A549 (cell line): ENCODE measurements at regions not wholly inside any gene's neighbourhood (a gene's known extent, or its start where the extent isn't known, plus 50 kb on each side); places are given as distances from the start of the nearest gene placed in this dataset.

ENCODE experiments used
- ATAC-seq, 2 experiments: fragments of 200-7000 bp in 1 of 2; fragments of >200 bp in 1 of 2; cut with Nextera tagmentation in 1 of 2; cut with Tn5 transposase in 1 of 2; 3 replicates each; pipeline versions ENCODE4 v1.8.0 to v1.9.1; 2018 to 2020; ENCODE audit warnings: mild to moderate bottlenecking in 1 of 2, moderate library complexity in 1 of 2
- CTCF ChIA-PET: fragments of 300-600 bp; sonication (Branson Sonifier 250); formaldehyde crosslinking; extraction: SDS; loops from one replicate; lab custom pipeline; 2021; ENCODE audit warnings: antibody characterized with exemption, inconsistent platforms; lab: Yijun Ruan, JAX
- POLR2A ChIA-PET: fragments of 350-600 bp; formaldehyde crosslinking; extraction: SDS; loops from one replicate; lab custom pipeline; 2021; ENCODE audit warnings: antibody characterized with exemption, inconsistent platforms; lab: Yijun Ruan, JAX
- DNase-seq, 2 experiments: peaks; one replicate each; pipeline versions ENCODE4 v3.0.0 to v3.0.0-alpha.2; 2011 to 2016; ENCODE audit warnings: low read depth in 1 of 2, low spot score in 1 of 2
- FAIRE-seq: peaks from 2 replicates; lab custom pipeline; 2011; peaks lifted over from hg19 to GRCh38; lab: Jason Lieb, UNC
- H3K27ac ChIP-seq, 2 experiments: fragments of >200 bp; sonication (Bioruptor Twin); formaldehyde crosslinking; 3 replicates each; pipeline ENCODE4 v1.5.1; 2016 to 2017
- H3K4me1 ChIP-seq: fragments of >200 bp; sonication (Bioruptor Twin); formaldehyde crosslinking; 3 replicates; pipeline ENCODE4 v1.6.1; 2016
- H3K4me2 ChIP-seq: fragments of >200 bp; sonication (Bioruptor Twin); formaldehyde crosslinking; 3 replicates; pipeline ENCODE4 v1.6.1; 2016
- H3K4me3 ChIP-seq: fragments of >200 bp; sonication (Bioruptor Twin); formaldehyde crosslinking; 3 replicates; pipeline ENCODE4 v1.5.1; 2016
- H3K9me3 ChIP-seq: fragments of >200 bp; sonication (Bioruptor Twin); formaldehyde crosslinking; 3 replicates; pipeline ENCODE4 v1.6.1; 2016
- BHLHE40 ChIP-seq: IDR thresholded peaks from 2 replicates; pipeline ENCODE4 v1.6.1; 2012; ENCODE audit warnings: low read depth, low read length, inconsistent platforms
- CBX2 ChIP-seq: fragments of 200-600 bp; sonication (generic); IDR thresholded peaks from 2 replicates; pipeline ENCODE4 v1.6.1; 2016; ENCODE audit warnings: low read depth, mild to moderate bottlenecking, borderline replicate concordance
- EHF ChIP-seq: fragments of 250-450 bp; sonication (Bioruptor Pico); IDR thresholded peaks from 2 replicates; pipeline ENCODE4 v1.5.0; 2020; ENCODE audit warnings: mild to moderate bottlenecking
- EHMT2 ChIP-seq: fragments of 200-600 bp; sonication (generic); IDR thresholded peaks from 2 replicates; pipeline ENCODE4 v1.6.1; 2016; ENCODE audit warnings: antibody characterized with exemption, low read depth, mild to moderate bottlenecking, moderate library complexity
- ESRRA ChIP-seq: fragments of 150-350 bp; IDR thresholded peaks from 2 replicates; pipeline ENCODE4 v1.6.1; 2014; ENCODE audit warnings: mild to moderate bottlenecking, low read length, borderline replicate concordance
- FOXS1 ChIP-seq: fragments of 250-450 bp; sonication (Bioruptor Pico); IDR thresholded peaks from 2 replicates; pipeline ENCODE4 v1.5.0; 2020; ENCODE audit warnings: mild to moderate bottlenecking, moderate library complexity
- HOXB13 ChIP-seq: fragments of 250-450 bp; sonication (Bioruptor Pico); IDR thresholded peaks from 2 replicates; pipeline ENCODE4 v1.5.0; 2020; ENCODE audit warnings: low read depth, mild to moderate bottlenecking, moderate library complexity
- JUNB ChIP-seq: fragments of >200 bp; sonication (Bioruptor Twin); formaldehyde crosslinking; IDR thresholded peaks from 2 replicates; pipeline ENCODE4 v1.6.1; 2016
- KDM5A ChIP-seq: fragments of 200-600 bp; sonication (generic); IDR thresholded peaks from 2 replicates; pipeline ENCODE4 v1.6.1; 2016; ENCODE audit warnings: antibody characterized with exemption, mild to moderate bottlenecking
- MAFK ChIP-seq: fragments of 450-650 bp; IDR thresholded peaks from 2 replicates; pipeline ENCODE4 v1.6.1; 2014; ENCODE audit not compliant: partially characterized antibody
- MYC ChIP-seq: IDR thresholded peaks from 2 replicates; pipeline ENCODE4 v1.6.1; 2012; ENCODE audit warnings: mild to moderate bottlenecking, inconsistent platforms, low read length, improper control_type of control experiment, borderline replicate concordance
- NFE2L2 ChIP-seq: fragments of 150-350 bp; conservative IDR thresholded peaks from 2 replicates; pipeline ENCODE4 v1.6.1; 2014; ENCODE audit warnings: low read length
- NR3C1 ChIP-seq: fragments of >200 bp; sonication (Bioruptor Twin); formaldehyde crosslinking; IDR thresholded peaks from 3 replicates; pipeline ENCODE4 v1.6.1; 2017
- PHF8 ChIP-seq: fragments of 200-600 bp; sonication (generic); IDR thresholded peaks from 2 replicates; pipeline ENCODE4 v1.6.1; 2016; ENCODE audit warnings: low read depth, mild to moderate bottlenecking, antibody characterized with exemption, moderate library complexity, borderline replicate concordance
- RARB ChIP-seq: fragments of 250-450 bp; sonication (Bioruptor Pico); IDR thresholded peaks from 2 replicates; pipeline ENCODE4 v1.8.0; 2021; ENCODE audit warnings: mild to moderate bottlenecking, moderate library complexity
- RFX5 ChIP-seq: fragments of 450-650 bp; IDR thresholded peaks from 2 replicates; pipeline ENCODE4 v1.7.1; 2014; ENCODE audit warnings: antibody characterized with exemption, mild to moderate bottlenecking, moderate library complexity
- RNF2 ChIP-seq: fragments of 200-600 bp; sonication (generic); IDR thresholded peaks from 2 replicates; pipeline ENCODE4 v1.6.1; 2016; ENCODE audit warnings: low read depth, mild to moderate bottlenecking, antibody characterized with exemption, moderate library complexity, borderline replicate concordance
- SMC3 ChIP-seq: fragments of >200 bp; sonication (Bioruptor Twin); formaldehyde crosslinking; IDR thresholded peaks from 3 replicates; pipeline ENCODE4 v1.6.1; 2018; ENCODE audit warnings: inconsistent platforms
- TP53 ChIP-seq: fragments of 250-450 bp; sonication (Bioruptor Pico); IDR thresholded peaks from 2 replicates; pipeline ENCODE4 v1.5.0; 2021; ENCODE audit warnings: mild to moderate bottlenecking, moderate library complexity
- ZC3H11A ChIP-seq: fragments of 450-650 bp; IDR thresholded peaks from 2 replicates; pipeline ENCODE4 v1.6.1; 2014; ENCODE audit warnings: antibody characterized with exemption, mild to moderate bottlenecking
- ZSCAN20 ChIP-seq: fragments of 250-450 bp; sonication (Bioruptor Pico); IDR thresholded peaks from 2 replicates; pipeline ENCODE4 v1.8.0; 2022; ENCODE audit warnings: mild to moderate bottlenecking, moderate library complexity
- WGBS: methylation state at CpG from one replicate; pipeline ENCODE4 v1.1.6; 2017; ENCODE audit errors: missing lambda C conversion rate; 5-methylcytosine and 5-hydroxymethylcytosine counted together
- TF ChIP-seq, protein P1 (sequence below): IDR thresholded peaks from 2 replicates; pipeline ENCODE4 v1.6.1; 2012
- TF ChIP-seq, protein P2 (sequence below): fragments of >200 bp; sonication (Bioruptor Twin); formaldehyde crosslinking; IDR thresholded peaks from 3 replicates; pipeline ENCODE4 v1.5.1; 2016
- TF ChIP-seq, protein P3 (sequence below): fragments of 250-450 bp; sonication (Bioruptor Pico); IDR thresholded peaks from 2 replicates; pipeline ENCODE4 v1.5.0; 2020; ENCODE audit warnings: low read depth, mild to moderate bottlenecking, moderate library complexity
- TF ChIP-seq, protein P4 (sequence below): IDR thresholded peaks from 2 replicates; pipeline ENCODE4 v1.6.1; 2012; ENCODE audit warnings: low read depth, borderline replicate concordance
- TF ChIP-seq, protein P5 (sequence below): fragments of 450-650 bp; IDR thresholded peaks from 2 replicates; pipeline ENCODE4 v1.6.1; 2014; ENCODE audit warnings: antibody characterized with exemption
- TF ChIP-seq, protein P6 (sequence below): fragments of >200 bp; sonication (Bioruptor Twin); formaldehyde crosslinking; IDR thresholded peaks from 2 replicates; pipeline ENCODE4 v1.6.1; 2016

DNA sequence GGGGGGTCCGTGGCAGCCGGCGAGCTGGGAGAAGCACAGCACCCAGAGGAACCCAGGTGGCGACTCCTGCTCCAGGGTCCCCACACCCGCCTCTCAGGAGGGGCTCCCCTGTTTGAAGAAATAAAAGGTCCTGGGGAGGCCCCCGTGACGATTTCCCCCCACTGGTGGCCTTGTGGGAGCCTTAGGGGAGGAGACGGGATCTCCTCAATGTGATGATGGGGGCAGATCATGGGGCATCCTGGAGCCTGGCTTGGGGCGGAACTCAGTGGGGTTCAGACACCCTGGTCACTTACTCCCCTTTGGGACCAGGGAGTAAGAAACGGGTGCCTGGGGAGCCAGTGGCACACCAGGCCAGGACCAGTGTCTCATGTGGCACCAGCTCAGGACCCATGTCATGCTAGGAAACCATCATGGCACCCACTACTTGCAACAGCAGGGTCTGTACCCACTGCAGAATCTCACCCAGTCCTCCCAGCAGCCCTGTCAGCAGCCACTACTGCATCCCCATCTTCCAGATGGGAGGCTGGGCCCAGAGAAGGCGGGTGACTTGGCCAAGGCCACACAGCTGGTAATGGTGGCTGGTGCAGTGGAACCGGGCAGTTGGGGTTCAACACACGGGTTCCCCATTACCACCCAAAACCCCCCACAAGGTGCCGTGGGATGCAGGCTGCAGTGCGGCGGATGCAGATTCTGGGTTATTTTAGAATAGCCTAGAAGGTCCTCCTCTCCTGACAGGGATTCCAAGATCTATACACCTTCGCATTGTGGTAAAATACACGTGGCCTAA is 130.7 kb downstream of the CTTN start:
- CTCF ChIA-PET = interaction anchor here (1.3 kb wide), 1 partner anchor 20 kb away, joined by 4 read pairs; no protein-coding TSS in a partner anchor
- FAIRE-seq = no peak
- Histone ChIP-seq H3K9me3 (no peaks in the 10 kb centered on the region), H3K27ac (no peak overlapping the region), H3K4me2 (no peak overlapping the region), H3K4me3 (no peak overlapping the region), H3K4me1 (no peaks in the 10 kb centered on the region)
- DNase-seq = no peak
- TF ChIP-seq TP53 (CRISPR knock-in tag) = no peak
- no peak for TF ChIP-seq MAFK
- no peak for TF ChIP-seq RNF2
- TF ChIP-seq FOXS1 (CRISPR knock-in tag) = no peak
- TF ChIP-seq PHF8 = no peak
- TF ChIP-seq BHLHE40 = no peak
- TF ChIP-seq NFE2L2 = no peak
- no peak for TF ChIP-seq NR3C1
- TF ChIP-seq ZC3H11A = no peak
- TF ChIP-seq, protein P1, sequence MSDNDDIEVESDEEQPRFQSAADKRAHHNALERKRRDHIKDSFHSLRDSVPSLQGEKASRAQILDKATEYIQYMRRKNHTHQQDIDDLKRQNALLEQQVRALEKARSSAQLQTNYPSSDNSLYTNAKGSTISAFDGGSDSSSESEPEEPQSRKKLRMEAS = no peak
- no peak for TF ChIP-seq KDM5A
- TF ChIP-seq, protein P2, sequence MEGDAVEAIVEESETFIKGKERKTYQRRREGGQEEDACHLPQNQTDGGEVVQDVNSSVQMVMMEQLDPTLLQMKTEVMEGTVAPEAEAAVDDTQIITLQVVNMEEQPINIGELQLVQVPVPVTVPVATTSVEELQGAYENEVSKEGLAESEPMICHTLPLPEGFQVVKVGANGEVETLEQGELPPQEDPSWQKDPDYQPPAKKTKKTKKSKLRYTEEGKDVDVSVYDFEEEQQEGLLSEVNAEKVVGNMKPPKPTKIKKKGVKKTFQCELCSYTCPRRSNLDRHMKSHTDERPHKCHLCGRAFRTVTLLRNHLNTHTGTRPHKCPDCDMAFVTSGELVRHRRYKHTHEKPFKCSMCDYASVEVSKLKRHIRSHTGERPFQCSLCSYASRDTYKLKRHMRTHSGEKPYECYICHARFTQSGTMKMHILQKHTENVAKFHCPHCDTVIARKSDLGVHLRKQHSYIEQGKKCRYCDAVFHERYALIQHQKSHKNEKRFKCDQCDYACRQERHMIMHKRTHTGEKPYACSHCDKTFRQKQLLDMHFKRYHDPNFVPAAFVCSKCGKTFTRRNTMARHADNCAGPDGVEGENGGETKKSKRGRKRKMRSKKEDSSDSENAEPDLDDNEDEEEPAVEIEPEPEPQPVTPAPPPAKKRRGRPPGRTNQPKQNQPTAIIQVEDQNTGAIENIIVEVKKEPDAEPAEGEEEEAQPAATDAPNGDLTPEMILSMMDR = no peak
- TF ChIP-seq EHF (CRISPR knock-in tag) = no peak
- TF ChIP-seq MYC = no peak
- 87% methylated on average over 14 of the region's 18 CpGs for WGBS
- ATAC-seq = no peak
- POLR2A ChIA-PET = no interaction called here

DNA sequence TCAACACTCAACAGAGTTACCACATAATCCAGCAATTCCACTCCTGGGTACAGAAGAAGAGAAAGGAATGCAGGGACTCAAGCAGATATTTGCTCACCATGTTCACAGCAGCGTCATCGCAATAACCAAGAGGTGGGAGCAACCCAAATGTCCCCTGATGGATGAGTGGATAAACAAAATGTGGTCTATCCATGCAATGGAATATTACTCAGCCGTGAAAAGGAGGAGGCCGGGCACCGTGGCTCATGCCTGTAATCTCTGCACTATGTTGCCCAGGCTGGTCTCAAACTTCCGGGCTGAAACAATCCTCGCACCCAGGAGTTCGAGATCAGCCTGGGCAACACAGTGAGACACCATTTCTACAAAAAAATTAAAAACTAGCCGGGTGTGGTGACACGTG is 131.7 kb downstream of the CTTN start:
- ChIA-PET CTCF (no interaction called here), POLR2A (no interaction called here)
- DNase-seq (no peak), ATAC-seq (no peak), FAIRE-seq (no peak)
- no peak for TF ChIP-seq JUNB
- no peak for TF ChIP-seq MYC
- TF ChIP-seq, protein P3, sequence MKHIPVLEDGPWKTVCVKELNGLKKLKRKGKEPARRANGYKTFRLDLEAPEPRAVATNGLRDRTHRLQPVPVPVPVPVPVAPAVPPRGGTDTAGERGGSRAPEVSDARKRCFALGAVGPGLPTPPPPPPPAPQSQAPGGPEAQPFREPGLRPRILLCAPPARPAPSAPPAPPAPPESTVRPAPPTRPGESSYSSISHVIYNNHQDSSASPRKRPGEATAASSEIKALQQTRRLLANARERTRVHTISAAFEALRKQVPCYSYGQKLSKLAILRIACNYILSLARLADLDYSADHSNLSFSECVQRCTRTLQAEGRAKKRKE (CRISPR knock-in tag) = no peak
- TF ChIP-seq SMC3 = no peak
- TF ChIP-seq ESRRA = no peak
- no peak for TF ChIP-seq CBX2
- TF ChIP-seq, protein P4, sequence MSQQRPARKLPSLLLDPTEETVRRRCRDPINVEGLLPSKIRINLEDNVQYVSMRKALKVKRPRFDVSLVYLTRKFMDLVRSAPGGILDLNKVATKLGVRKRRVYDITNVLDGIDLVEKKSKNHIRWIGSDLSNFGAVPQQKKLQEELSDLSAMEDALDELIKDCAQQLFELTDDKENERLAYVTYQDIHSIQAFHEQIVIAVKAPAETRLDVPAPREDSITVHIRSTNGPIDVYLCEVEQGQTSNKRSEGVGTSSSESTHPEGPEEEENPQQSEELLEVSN = no peak
- no peak for TF ChIP-seq ZSCAN20 (CRISPR knock-in tag)
- TF ChIP-seq, protein P5, sequence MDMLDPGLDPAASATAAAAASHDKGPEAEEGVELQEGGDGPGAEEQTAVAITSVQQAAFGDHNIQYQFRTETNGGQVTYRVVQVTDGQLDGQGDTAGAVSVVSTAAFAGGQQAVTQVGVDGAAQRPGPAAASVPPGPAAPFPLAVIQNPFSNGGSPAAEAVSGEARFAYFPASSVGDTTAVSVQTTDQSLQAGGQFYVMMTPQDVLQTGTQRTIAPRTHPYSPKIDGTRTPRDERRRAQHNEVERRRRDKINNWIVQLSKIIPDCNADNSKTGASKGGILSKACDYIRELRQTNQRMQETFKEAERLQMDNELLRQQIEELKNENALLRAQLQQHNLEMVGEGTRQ = no peak
- no peak for TF ChIP-seq HOXB13 (CRISPR knock-in tag)
- TF ChIP-seq, protein P6, sequence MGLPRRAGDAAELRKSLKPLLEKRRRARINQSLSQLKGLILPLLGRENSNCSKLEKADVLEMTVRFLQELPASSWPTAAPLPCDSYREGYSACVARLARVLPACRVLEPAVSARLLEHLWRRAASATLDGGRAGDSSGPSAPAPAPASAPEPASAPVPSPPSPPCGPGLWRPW = no peak
- no peak for TF ChIP-seq EHMT2
- no peak for TF ChIP-seq RARB (CRISPR knock-in tag)
- TF ChIP-seq RFX5 = no peak
- no peak for TF ChIP-seq NFE2L2
- TF ChIP-seq BHLHE40 = no peak
- no peaks in the 10 kb centered on the region for H3K9me3 ChIP-seq
- 87% methylated on average over 10 of the region's 10 CpGs for WGBS
- H3K4me2 ChIP-seq = no peak overlapping the region
- H3K4me1 ChIP-seq = no peaks in the 10 kb centered on the region
- H3K27ac ChIP-seq = no peak overlapping the region
- no peak overlapping the region for H3K4me3 ChIP-seq
